ENCODE measurements at regions not wholly inside any gene's neighbourhood (a gene's known extent, or its start where the extent isn't known, plus 50 kb on each side); places are given as distances from the start of the nearest gene placed in this dataset.
"Not testable (repeated sequence)": the region's sequence is repeated elsewhere in the genome, so short reads cannot be mapped to it uniquely, and the experiment has no call there.

DNA sequence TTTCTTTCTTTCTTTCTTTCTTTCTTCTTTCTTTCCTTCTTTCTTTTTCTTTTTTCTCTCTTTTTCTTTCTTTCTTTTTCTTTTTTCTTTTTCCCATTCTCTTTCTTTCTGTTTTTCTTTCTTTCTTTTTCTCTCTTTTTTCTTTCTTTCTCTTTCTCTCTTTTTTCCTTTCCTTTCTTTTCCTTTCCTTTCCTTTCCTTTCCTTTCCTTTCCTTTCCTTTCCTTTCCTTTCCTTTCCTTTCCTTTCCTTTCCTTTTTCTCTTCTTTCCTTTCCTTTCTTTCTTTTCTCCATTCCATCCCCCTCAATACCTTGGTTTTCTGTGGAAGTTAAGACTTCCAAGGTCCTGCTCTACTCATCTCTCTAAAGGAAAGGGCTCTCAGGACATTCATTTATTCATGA lies 102.8 kb upstream of the CLNK start:
- DNase-seq = no peak
- FAIRE-seq = no peak
- H3K4me3 ChIP-seq (ENCODE audit: low read length in 3 of 3) = no peak overlapping the region
- H3K9me3 ChIP-seq (ENCODE audit: control insufficient read depth in 2 of 3, insufficient read depth in 1 of 3, low read length in 3 of 3) = no peaks in the 10 kb centered on the region
- H3K27ac ChIP-seq (ENCODE audit: low read depth in 2 of 2, low read length in 2 of 2) = no peak overlapping the region
- H3K4me1 ChIP-seq (ENCODE audit: control insufficient read depth in 2 of 3, insufficient read depth in 2 of 3, low read depth in 1 of 3, low read length in 3 of 3) = no peaks in the 10 kb centered on the region
- no peaks in the 10 kb centered on the region for H3K36me3 ChIP-seq (ENCODE audit: control insufficient read depth in 2 of 3, insufficient read depth in 3 of 3, low read length in 3 of 3)
- TF ChIP-seq, protein P1, sequence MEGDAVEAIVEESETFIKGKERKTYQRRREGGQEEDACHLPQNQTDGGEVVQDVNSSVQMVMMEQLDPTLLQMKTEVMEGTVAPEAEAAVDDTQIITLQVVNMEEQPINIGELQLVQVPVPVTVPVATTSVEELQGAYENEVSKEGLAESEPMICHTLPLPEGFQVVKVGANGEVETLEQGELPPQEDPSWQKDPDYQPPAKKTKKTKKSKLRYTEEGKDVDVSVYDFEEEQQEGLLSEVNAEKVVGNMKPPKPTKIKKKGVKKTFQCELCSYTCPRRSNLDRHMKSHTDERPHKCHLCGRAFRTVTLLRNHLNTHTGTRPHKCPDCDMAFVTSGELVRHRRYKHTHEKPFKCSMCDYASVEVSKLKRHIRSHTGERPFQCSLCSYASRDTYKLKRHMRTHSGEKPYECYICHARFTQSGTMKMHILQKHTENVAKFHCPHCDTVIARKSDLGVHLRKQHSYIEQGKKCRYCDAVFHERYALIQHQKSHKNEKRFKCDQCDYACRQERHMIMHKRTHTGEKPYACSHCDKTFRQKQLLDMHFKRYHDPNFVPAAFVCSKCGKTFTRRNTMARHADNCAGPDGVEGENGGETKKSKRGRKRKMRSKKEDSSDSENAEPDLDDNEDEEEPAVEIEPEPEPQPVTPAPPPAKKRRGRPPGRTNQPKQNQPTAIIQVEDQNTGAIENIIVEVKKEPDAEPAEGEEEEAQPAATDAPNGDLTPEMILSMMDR (IDR thresholded peaks at IDR 0.05; ENCODE audit: borderline replicate concordance, extremely low read depth, insufficient read depth) = no peak
- no peak overlapping the region for H3K9ac ChIP-seq (ENCODE audit: low read length in 3 of 3)
- no peaks in the 10 kb centered on the region for H3K27me3 ChIP-seq (ENCODE audit: control insufficient read depth, insufficient read depth, low read length)
- intact Hi-C loops (cut with DNase I) = no loop called here

DNA sequence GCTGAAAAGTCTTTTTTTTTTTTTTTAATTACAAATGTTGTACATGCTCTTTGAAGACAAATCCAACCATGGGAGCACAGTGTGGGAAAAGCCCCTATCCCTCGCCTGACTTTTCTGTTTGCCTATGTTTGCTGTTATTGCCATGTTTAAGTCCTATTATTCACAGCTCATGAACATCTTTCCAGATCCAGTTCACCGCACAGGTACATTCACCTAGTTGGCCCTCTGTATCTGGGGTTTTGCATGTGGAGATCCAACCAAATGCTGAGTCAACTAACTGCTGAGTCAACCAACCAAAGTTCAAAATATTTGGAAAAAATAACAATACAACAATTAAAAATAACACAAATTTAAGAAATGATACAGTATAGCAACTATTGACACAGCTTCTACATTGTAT lies 100.1 kb upstream of the CLNK start:
- Histone ChIP-seq H3K27me3 (ENCODE audit: control insufficient read depth, insufficient read depth, low read length) (no peaks in the 10 kb centered on the region), H3K4me3 (ENCODE audit: low read length in 3 of 3) (no peak overlapping the region), H3K27ac (ENCODE audit: low read depth in 2 of 2, low read length in 2 of 2) (no peak overlapping the region), H3K4me1 (ENCODE audit: control insufficient read depth in 2 of 3, insufficient read depth in 2 of 3, low read depth in 1 of 3, low read length in 3 of 3) (no peaks in the 10 kb centered on the region), H3K36me3 (ENCODE audit: control insufficient read depth in 2 of 3, insufficient read depth in 3 of 3, low read length in 3 of 3) (no peaks in the 10 kb centered on the region), H3K9ac (ENCODE audit: low read length in 3 of 3) (no peak overlapping the region), H3K9me3 (ENCODE audit: control insufficient read depth in 2 of 3, insufficient read depth in 1 of 3, low read length in 3 of 3) (no peaks in the 10 kb centered on the region)
- DNase-seq (no peak), FAIRE-seq (no peak)
- TF ChIP-seq, protein P1 (IDR thresholded peaks at IDR 0.05; ENCODE audit: borderline replicate concordance, extremely low read depth, insufficient read depth) = no peak
- intact Hi-C loops (cut with DNase I) = no loop called here

DNA sequence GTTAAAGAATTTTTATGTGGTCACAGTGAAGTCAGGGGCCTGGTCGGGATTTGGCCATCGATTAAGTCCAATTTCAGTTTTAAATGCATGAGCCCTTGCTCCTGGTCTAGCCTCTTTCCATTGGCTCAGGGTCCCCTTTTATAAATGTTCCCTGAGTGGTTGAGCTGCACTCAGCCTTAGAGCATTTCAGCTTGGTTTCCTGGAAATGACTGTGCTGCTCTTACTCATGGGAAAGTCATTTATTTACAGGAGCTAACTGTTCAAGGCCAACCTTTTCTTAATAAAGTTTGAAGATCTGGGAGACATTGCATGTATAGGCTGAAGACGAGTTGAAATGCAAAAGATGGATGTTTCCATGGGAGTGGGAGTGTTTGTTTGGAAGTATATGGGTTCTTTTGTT lies 98.8 kb upstream of the CLNK start:
- FAIRE-seq = no peak
- intact Hi-C loops (cut with DNase I) = no loop called here

GRCh38 chr4:10781805-10782204 lies 97.2 kb upstream of the CLNK start:
- no peak for FAIRE-seq
- no peaks in the 10 kb centered on the region for H3K4me1 ChIP-seq (ENCODE audit: control insufficient read depth in 2 of 3, insufficient read depth in 2 of 3, low read depth in 1 of 3, low read length in 3 of 3)

More for the DNA sequence above, 98.8 kb upstream of the CLNK start:
- Histone ChIP-seq H3K9me3 (ENCODE audit: control insufficient read depth in 2 of 3, insufficient read depth in 1 of 3, low read length in 3 of 3) (no peaks in the 10 kb centered on the region), H3K36me3 (ENCODE audit: control insufficient read depth in 2 of 3, insufficient read depth in 3 of 3, low read length in 3 of 3) (no peaks in the 10 kb centered on the region), H3K27ac (ENCODE audit: low read depth in 2 of 2, low read length in 2 of 2) (no peak overlapping the region), H3K27me3 (ENCODE audit: control insufficient read depth, insufficient read depth, low read length) (no peaks in the 10 kb centered on the region), H3K4me3 (ENCODE audit: low read length in 3 of 3) (no peak overlapping the region), H3K9ac (ENCODE audit: low read length in 3 of 3) (no peak overlapping the region), H3K4me1 (ENCODE audit: control insufficient read depth in 2 of 3, insufficient read depth in 2 of 3, low read depth in 1 of 3, low read length in 3 of 3) (no peaks in the 10 kb centered on the region)
- TF ChIP-seq, protein P1 (IDR thresholded peaks at IDR 0.05; ENCODE audit: borderline replicate concordance, extremely low read depth, insufficient read depth) = no peak
- no peak for DNase-seq

DNA sequence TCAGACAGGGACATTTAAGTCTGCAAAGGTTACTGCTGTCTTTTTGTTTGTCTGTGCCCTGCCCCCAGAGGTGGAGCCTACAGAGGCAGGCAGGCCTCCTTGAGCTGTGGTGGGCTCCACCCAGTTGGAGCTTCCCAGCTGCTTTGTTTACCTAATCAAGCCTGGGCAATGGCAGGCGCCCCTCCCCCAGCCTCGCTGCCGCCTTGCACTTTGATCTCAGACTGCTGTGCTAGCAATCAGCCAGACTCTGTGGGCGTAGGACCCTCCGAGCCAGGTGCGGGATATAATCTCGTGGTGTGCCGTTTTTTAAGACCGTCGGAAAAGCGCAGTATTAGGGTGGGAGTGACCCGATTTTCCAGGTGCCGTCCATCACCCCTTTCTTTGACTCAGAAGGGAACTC lies 96.2 kb upstream of the CLNK start:
- H3K9ac ChIP-seq (ENCODE audit: low read length in 3 of 3); H3K27me3 ChIP-seq (ENCODE audit: control insufficient read depth, insufficient read depth, low read length); H3K27ac ChIP-seq (ENCODE audit: low read depth in 2 of 2, low read length in 2 of 2); DNase-seq; intact Hi-C loops (cut with DNase I); FAIRE-seq; H3K4me1 ChIP-seq (ENCODE audit: control insufficient read depth in 2 of 3, insufficient read depth in 2 of 3, low read depth in 1 of 3, low read length in 3 of 3); H3K9me3 ChIP-seq (ENCODE audit: control insufficient read depth in 2 of 3, insufficient read depth in 1 of 3, low read length in 3 of 3); H3K36me3 ChIP-seq (ENCODE audit: control insufficient read depth in 2 of 3, insufficient read depth in 3 of 3, low read length in 3 of 3); H3K4me3 ChIP-seq (ENCODE audit: low read length in 3 of 3): not testable (repeated sequence)

More at GRCh38 chr4:10781805-10782204, 97.2 kb upstream of the CLNK start:
- intact Hi-C loops (cut with DNase I) = no loop called here
- Histone ChIP-seq H3K36me3 (ENCODE audit: control insufficient read depth in 2 of 3, insufficient read depth in 3 of 3, low read length in 3 of 3) (no peaks in the 10 kb centered on the region), H3K9ac (ENCODE audit: low read length in 3 of 3) (no peak overlapping the region), H3K27me3 (ENCODE audit: control insufficient read depth, insufficient read depth, low read length) (no peaks in the 10 kb centered on the region), H3K9me3 (ENCODE audit: control insufficient read depth in 2 of 3, insufficient read depth in 1 of 3, low read length in 3 of 3) (no peaks in the 10 kb centered on the region), H3K27ac (ENCODE audit: low read depth in 2 of 2, low read length in 2 of 2) (no peak overlapping the region), H3K4me3 (ENCODE audit: low read length in 3 of 3) (no peak overlapping the region)
- TF ChIP-seq, protein P1 (IDR thresholded peaks at IDR 0.05; ENCODE audit: borderline replicate concordance, extremely low read depth, insufficient read depth) = no peak
- DNase-seq = no peak

GRCh38 chr4:10775132-10775531 lies 90.6 kb upstream of the CLNK start:
- H3K9me3 ChIP-seq (ENCODE audit: control insufficient read depth in 2 of 3, insufficient read depth in 1 of 3, low read length in 3 of 3); H3K27ac ChIP-seq (ENCODE audit: low read depth in 2 of 2, low read length in 2 of 2); H3K36me3 ChIP-seq (ENCODE audit: control insufficient read depth in 2 of 3, insufficient read depth in 3 of 3, low read length in 3 of 3); H3K27me3 ChIP-seq (ENCODE audit: control insufficient read depth, insufficient read depth, low read length); intact Hi-C loops (cut with DNase I); H3K4me1 ChIP-seq (ENCODE audit: control insufficient read depth in 2 of 3, insufficient read depth in 2 of 3, low read depth in 1 of 3, low read length in 3 of 3); DNase-seq; H3K9ac ChIP-seq (ENCODE audit: low read length in 3 of 3); H3K4me3 ChIP-seq (ENCODE audit: low read length in 3 of 3): not testable (repeated sequence)
- peak; percentile 19 for FAIRE-seq

Measured in kidney (tissue), 13 donors.